Mesenchymal stem cell (in vitro differentiated cells and primary cell): ENCODE measurements at regions not wholly inside any gene's neighbourhood (a gene's known extent, or its start where the extent isn't known, plus 50 kb on each side); places are given as distances from the start of the nearest gene placed in this dataset.
"Not testable (repeated sequence)": the region's sequence is repeated elsewhere in the genome, so short reads cannot be mapped to it uniquely, and the experiment has no call there.

Experiments
- DNase-seq: peaks from one replicate; pipeline ENCODE4 v3.0.0-alpha.2; 2013
- H2AFZ ChIP-seq: one replicate; pipeline ENCODE4 v1.6.1; 2013; ENCODE audit warnings: low read depth, mild to moderate bottlenecking, control low read depth, inconsistent platforms, low read length, moderate library complexity
- H2AK5ac ChIP-seq: 2 replicates; pipeline ENCODE4 v1.6.1; 2013; ENCODE audit warnings: low read length, moderate library complexity, mild to moderate bottlenecking, inconsistent platforms; ENCODE audit not compliant: severe bottlenecking
- H2BK120ac ChIP-seq: one replicate; pipeline ENCODE4 v1.6.1; 2013; ENCODE audit warnings: low read depth, mild to moderate bottlenecking, inconsistent platforms, low read length, moderate library complexity
- H2BK12ac ChIP-seq, 2 experiments: one replicate each; pipeline ENCODE4 v1.6.1; 2013; ENCODE audit warnings: inconsistent platforms in 2 of 2, low read length in 2 of 2, mild to moderate bottlenecking in 2 of 2, moderate library complexity in 2 of 2, control low read depth in 1 of 2
- H2BK15ac ChIP-seq: one replicate; pipeline ENCODE4 v1.6.1; 2013; ENCODE audit warnings: mild to moderate bottlenecking, low read depth, inconsistent platforms; ENCODE audit not compliant: poor library complexity, severe bottlenecking
- H2BK5ac ChIP-seq: 2 replicates; pipeline ENCODE4 v1.6.1; 2013; ENCODE audit warnings: low read depth, mild to moderate bottlenecking, low read length, control low read depth, inconsistent platforms; ENCODE audit not compliant: poor library complexity, severe bottlenecking
- H3K14ac ChIP-seq, 2 experiments: one replicate each; pipeline ENCODE4 v1.6.1; 2013; ENCODE audit warnings: inconsistent platforms in 2 of 2, low read length in 2 of 2, control low read depth in 1 of 2, mild to moderate bottlenecking in 1 of 2, moderate library complexity in 1 of 2
- H3K18ac ChIP-seq, 2 experiments: one replicate each; pipeline ENCODE4 v1.6.1; 2013; ENCODE audit warnings: inconsistent platforms in 2 of 2, low read length in 2 of 2, control low read depth in 1 of 2, low read depth in 1 of 2, mild to moderate bottlenecking in 1 of 2
- H3K23ac ChIP-seq, 2 experiments: one replicate each; pipeline ENCODE4 v1.6.1; 2013; ENCODE audit warnings: inconsistent platforms in 2 of 2, low read length in 2 of 2, mild to moderate bottlenecking in 2 of 2, moderate library complexity in 2 of 2, control low read depth in 1 of 2
- H3K27ac ChIP-seq: 2 replicates; pipeline ENCODE4 v1.5.1; 2013; ENCODE audit warnings: mild to moderate bottlenecking, moderate library complexity, low read length, control low read depth, inconsistent platforms; ENCODE audit not compliant: poor library complexity, severe bottlenecking
- H3K27me3 ChIP-seq, 2 experiments: 2 replicates each; pipeline versions ENCODE4 v1.6.1 to v1.7.0; 2013; ENCODE audit warnings: low read length in 2 of 2, mild to moderate bottlenecking in 2 of 2, moderate library complexity in 2 of 2, control low read depth in 1 of 2, inconsistent platforms in 1 of 2; ENCODE audit not compliant: control insufficient read depth in 1 of 2, insufficient read depth in 1 of 2
- H3K36me3 ChIP-seq, 2 experiments: 2 replicates each; pipeline versions ENCODE4 v1.6.1 to v1.7.0; 2013; ENCODE audit warnings: low read length in 2 of 2, control low read depth in 1 of 2, inconsistent platforms in 1 of 2, low read depth in 1 of 2, mild to moderate bottlenecking in 1 of 2; ENCODE audit not compliant: insufficient read depth in 2 of 2, control insufficient read depth in 1 of 2
- H3K4ac ChIP-seq, 2 experiments: one replicate each; pipeline ENCODE4 v1.6.1; 2013; ENCODE audit warnings: inconsistent platforms in 2 of 2, low read length in 2 of 2, mild to moderate bottlenecking in 2 of 2, moderate library complexity in 2 of 2, control low read depth in 1 of 2, low read depth in 1 of 2
- H3K4me1 ChIP-seq: 2 replicates; pipeline ENCODE4 v1.6.1; 2013; ENCODE audit warnings: low read depth, low read length, control low read depth; ENCODE audit not compliant: control insufficient read depth, insufficient read depth
- H3K4me2 ChIP-seq: 2 replicates; pipeline ENCODE4 v1.6.1; 2013; ENCODE audit warnings: low read length, mild to moderate bottlenecking, inconsistent platforms; ENCODE audit not compliant: poor library complexity, severe bottlenecking
- H3K4me3 ChIP-seq, 2 experiments: 2 replicates each; pipeline versions ENCODE4 v1.5.1 to v1.7.0; 2013; ENCODE audit warnings: low read length in 2 of 2, mild to moderate bottlenecking in 2 of 2, control low read depth in 1 of 2, low read depth in 1 of 2; ENCODE audit not compliant: insufficient read depth in 1 of 2
- H3K79me1 ChIP-seq: replicated peaks from 2 replicates; pipeline ENCODE4 v1.6.1; 2013; ENCODE audit warnings: mild to moderate bottlenecking, control low read depth, low read length, inconsistent platforms; ENCODE audit not compliant: poor library complexity, severe bottlenecking
- H3K9ac ChIP-seq: 2 replicates; pipeline ENCODE4 v1.7.0; 2013; ENCODE audit warnings: mild to moderate bottlenecking, low read length, moderate library complexity
- H3K9me3 ChIP-seq: 2 replicates; pipeline ENCODE4 v1.7.0; 2013; ENCODE audit warnings: mild to moderate bottlenecking, low read length; ENCODE audit not compliant: control insufficient read depth
- H4K8ac ChIP-seq: one replicate; pipeline ENCODE4 v1.6.1; 2013; ENCODE audit warnings: inconsistent platforms, mild to moderate bottlenecking, low read length, moderate library complexity
- H4K91ac ChIP-seq: one replicate; pipeline ENCODE4 v1.6.1; 2013; ENCODE audit warnings: mild to moderate bottlenecking, low read length, inconsistent platforms
- WGBS: methylation state at CpG from one replicate; pipeline ENCODE4 v1.1.7; 2013; ENCODE audit warnings: mixed read lengths; 5-methylcytosine and 5-hydroxymethylcytosine counted together

DNA sequence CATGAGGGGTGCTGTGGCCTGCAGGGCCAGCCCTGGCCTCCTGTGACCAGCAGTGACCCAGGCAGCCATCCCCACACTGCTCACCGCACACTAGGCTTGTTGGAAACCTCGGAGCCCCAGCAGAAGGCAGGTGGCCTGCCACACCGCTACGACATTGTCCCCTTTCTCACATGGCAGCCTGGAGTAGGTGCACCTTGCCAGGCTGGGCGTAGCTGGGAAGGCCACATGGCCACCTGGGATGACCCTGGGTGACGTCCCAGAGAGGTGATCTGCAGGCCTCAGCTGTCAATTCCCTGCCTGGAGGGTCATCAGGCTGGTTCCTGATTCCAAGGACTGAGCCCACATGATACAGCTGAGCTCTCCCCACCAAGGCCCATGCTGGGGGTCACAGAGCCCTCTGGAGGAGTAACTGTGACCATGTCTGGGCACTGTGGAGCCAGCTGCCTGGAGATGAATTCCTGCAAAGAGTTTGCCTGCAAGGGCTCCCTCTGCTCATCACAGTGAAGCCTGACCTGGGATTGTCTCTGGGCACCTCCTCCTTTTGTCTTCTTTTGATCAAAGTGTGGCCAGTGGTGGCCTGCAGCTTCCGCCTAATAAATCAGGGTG lies 119.6 kb upstream of the OTOS start:
- 60% methylated on average over 7 of the region's 7 CpGs for WGBS

DNA sequence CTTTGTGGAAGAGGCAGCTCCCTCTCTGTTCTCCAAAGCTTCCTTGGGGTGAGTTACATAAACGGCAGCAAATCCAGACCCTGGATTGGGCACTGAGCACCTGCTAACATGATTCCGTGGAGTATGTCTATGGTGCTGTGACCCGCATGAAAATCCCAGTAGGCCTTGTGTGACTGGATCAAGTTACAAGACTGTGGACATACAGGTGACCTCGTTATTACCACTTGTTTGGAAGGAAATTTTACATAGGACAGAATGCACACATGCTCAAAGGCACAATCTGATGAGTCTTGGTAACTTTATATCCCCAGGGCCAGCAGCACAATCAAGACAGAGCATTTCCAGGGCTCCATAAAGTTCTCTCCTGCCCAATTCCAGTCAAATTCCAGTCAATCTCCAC lies 120.2 kb upstream of the OTOS start:
- Histone ChIP-seq H2BK5ac (no peak overlapping the region), H3K18ac (no peak overlapping the region), H3K9ac (no peak overlapping the region), H4K91ac (no peak overlapping the region), H2BK12ac (no peak overlapping the region), H3K27me3 (peaks cover 0 to 31% of the 10 kb centered on the region in 2 experiments), H3K9me3 (peaks cover 11% of the 10 kb centered on the region), H3K79me1 (no peaks in the 10 kb centered on the region), H4K8ac (no peak overlapping the region), H3K4me3 (no peak overlapping the region), H3K14ac (no peak overlapping the region), H2BK15ac (no peak overlapping the region), H2AK5ac (no peak overlapping the region), H3K36me3 (no peaks in the 10 kb centered on the region), H3K4ac (no peak overlapping the region), H3K27ac (no peak overlapping the region), H3K23ac (no peak overlapping the region), H2BK120ac (no peak overlapping the region), H3K4me2 (no peak overlapping the region), H3K4me1 (no peaks in the 10 kb centered on the region), H2AFZ (no peak overlapping the region)
- no peak for DNase-seq
- 65% methylated on average over 4 of the region's 4 CpGs for WGBS

More for the DNA sequence above, 119.6 kb upstream of the OTOS start:
- H2BK120ac ChIP-seq, result no peak overlapping the region
- H2BK15ac ChIP-seq, result no peak overlapping the region
- H2AK5ac ChIP-seq, result no peak overlapping the region
- H3K9me3 ChIP-seq, result peaks cover 11% of the 10 kb centered on the region
- no peak overlapping the region for H3K4me2 ChIP-seq
- H3K27ac ChIP-seq, result no peak overlapping the region
- no peaks in the 10 kb centered on the region for H3K36me3 ChIP-seq
- H2AFZ ChIP-seq, result no peak overlapping the region
- no peak overlapping the region for H3K4me3 ChIP-seq
- H3K14ac ChIP-seq, result no peak overlapping the region
- H3K9ac ChIP-seq, result no peak overlapping the region
- no peaks in the 10 kb centered on the region for H3K4me1 ChIP-seq
- H2BK12ac ChIP-seq, result no peak overlapping the region
- no peak overlapping the region for H3K4ac ChIP-seq
- H4K91ac ChIP-seq, result no peak overlapping the region
- H3K18ac ChIP-seq, result no peak overlapping the region
- DNase-seq, result no peak
- H4K8ac ChIP-seq, result no peak overlapping the region
- H3K79me1 ChIP-seq, result no peaks in the 10 kb centered on the region
- H2BK5ac ChIP-seq, result no peak overlapping the region
- H3K27me3 ChIP-seq, result peaks cover 0 to 38% of the 10 kb centered on the region in 2 experiments
- H3K23ac ChIP-seq, result no peak overlapping the region

DNA sequence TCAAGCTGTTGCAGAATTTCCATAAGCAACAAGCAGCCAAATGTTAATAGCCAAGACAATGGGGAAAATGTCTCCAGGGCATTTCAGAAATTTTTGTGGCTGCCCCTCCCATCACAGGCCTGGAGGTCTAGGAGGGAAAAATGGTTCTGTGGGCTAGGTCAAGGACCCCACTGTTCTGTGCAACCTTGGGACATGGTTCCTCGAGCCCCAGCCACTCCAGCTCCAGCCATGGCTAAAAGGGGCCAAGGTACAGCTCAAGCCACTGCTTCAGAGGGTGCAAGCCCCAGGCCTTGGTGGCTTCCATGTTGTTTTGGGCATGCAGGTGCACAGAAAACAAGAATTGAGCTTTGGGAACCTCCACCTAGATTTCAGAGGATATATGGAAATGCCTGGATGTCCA lies 122.1 kb upstream of the OTOS start:
- not testable (repeated sequence) for H4K91ac ChIP-seq, H3K4me1 ChIP-seq, H3K14ac ChIP-seq, H3K4me2 ChIP-seq, H3K23ac ChIP-seq, H3K9ac ChIP-seq, DNase-seq, H3K27ac ChIP-seq, H3K79me1 ChIP-seq, H3K36me3 ChIP-seq, H2AK5ac ChIP-seq, H3K4ac ChIP-seq, H2BK12ac ChIP-seq, H3K18ac ChIP-seq, H2BK15ac ChIP-seq, H2BK5ac ChIP-seq, H4K8ac ChIP-seq, H3K4me3 ChIP-seq, H2BK120ac ChIP-seq, H2AFZ ChIP-seq
- peaks cover 0 to 12% of the 10 kb centered on the region in 2 experiments for H3K27me3 ChIP-seq
- peaks cover 11% of the 10 kb centered on the region for H3K9me3 ChIP-seq
- WGBS, result 5% methylated on average over 1 of the region's 1 CpG

DNA sequence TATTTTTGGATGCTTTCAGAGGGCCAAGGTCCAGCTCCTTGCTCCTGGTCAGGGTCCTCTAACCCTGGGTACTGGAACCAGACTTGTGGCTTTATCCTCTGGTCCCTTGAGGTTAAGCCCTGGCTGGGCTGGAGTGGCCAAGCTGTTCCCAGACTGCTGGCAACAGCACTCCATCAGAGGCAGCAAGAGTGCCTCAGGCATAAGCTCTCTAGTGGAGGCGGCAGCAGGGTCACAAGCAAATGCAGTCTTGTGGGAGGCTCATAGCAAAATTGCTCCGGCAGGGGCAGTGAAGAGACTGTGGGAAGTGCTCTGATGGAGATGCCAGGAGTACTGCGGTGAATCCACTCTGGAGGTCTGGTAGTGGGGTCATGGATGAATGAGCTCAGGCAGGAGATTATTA lies 128.9 kb upstream of the OTOS start:
- H2BK12ac ChIP-seq, result no peak overlapping the region
- no peak overlapping the region for H4K8ac ChIP-seq
- peaks cover 55% of the 10 kb centered on the region for H3K9me3 ChIP-seq
- no peaks in the 10 kb centered on the region for H3K4me1 ChIP-seq
- H3K27ac ChIP-seq, result no peak overlapping the region
- no peak overlapping the region for H3K4me3 ChIP-seq
- H3K36me3 ChIP-seq, result no peaks in the 10 kb centered on the region
- no peak overlapping the region for H3K9ac ChIP-seq
- H3K4ac ChIP-seq, result no peak overlapping the region
- no peak overlapping the region for H3K23ac ChIP-seq
- no peak overlapping the region for H3K14ac ChIP-seq
- peak overlapping the region; percentile 16 for H3K4me2 ChIP-seq
- H2BK15ac ChIP-seq, result no peak overlapping the region
- H2AK5ac ChIP-seq, result no peak overlapping the region
- DNase-seq, result no peak
- no peak overlapping the region for H4K91ac ChIP-seq
- no peaks in the 10 kb centered on the region for H3K79me1 ChIP-seq
- H2BK5ac ChIP-seq, result no peak overlapping the region
- WGBS, result 70% methylated on average over 3 of the region's 3 CpGs
- H3K18ac ChIP-seq, result no peak overlapping the region
- H2AFZ ChIP-seq, result no peak overlapping the region
- peaks cover 0 to 6% of the 10 kb centered on the region in 2 experiments for H3K27me3 ChIP-seq
- H2BK120ac ChIP-seq, result no peak overlapping the region
